WTC11 (cell line): ENCODE measurements at regions not wholly inside any gene's neighbourhood (a gene's known extent, or its start where the extent isn't known, plus 50 kb on each side); places are given as distances from the start of the nearest gene placed in this dataset.

Source experiments
- ATAC-seq: fragments of 200-7000 bp; cut with Tn5 transposase; 2 replicates; pipeline ENCODE4 v1.10.0; 2021; ENCODE audit warnings: mild to moderate bottlenecking, moderate library complexity
- CTCF ChIA-PET: fragments of 300-600 bp; sonication (Branson Sonifier 250); formaldehyde crosslinking; loops from one replicate; lab custom pipeline; 2021; ENCODE audit warnings: antibody characterized with exemption; lab: Charles Lee
- POLR2A ChIA-PET: fragments of 350-600 bp; sonication (Branson Sonifier 250); formaldehyde crosslinking; loops from one replicate; lab custom pipeline; 2021; ENCODE audit warnings: antibody characterized with exemption; lab: Charles Lee
- DNase-seq: peaks from one replicate; pipeline ENCODE4 v3.0.0; 2021; ENCODE audit warnings: low spot score
- H3K27ac Mint-ChIP-seq: 2 replicates; pipeline ENCODE4 v1.8.0; 2021; ENCODE audit warnings: mixed read lengths
- H3K27me3 Mint-ChIP-seq: 2 replicates; pipeline ENCODE4 v1.8.0; 2021; ENCODE audit warnings: low read depth, mild to moderate bottlenecking, moderate library complexity, mixed read lengths
- H3K36me3 Mint-ChIP-seq: 2 replicates; pipeline ENCODE4 v1.8.0; 2021; ENCODE audit warnings: mixed read lengths
- H3K4me1 Mint-ChIP-seq: 2 replicates; pipeline ENCODE4 v1.8.0; 2022; ENCODE audit warnings: mixed read lengths
- H3K4me3 Mint-ChIP-seq: 2 replicates; pipeline ENCODE4 v1.8.0; 2021; ENCODE audit warnings: mild to moderate bottlenecking, moderate library complexity, mixed read lengths
- H3K9me3 Mint-ChIP-seq: 2 replicates; pipeline ENCODE4 v1.8.0; 2021; ENCODE audit warnings: mixed read lengths
- ATF1 ChIP-seq: sonication (generic); formaldehyde crosslinking; IDR thresholded peaks from 2 replicates; pipeline ENCODE4 v1.8.1; 2023; ENCODE audit warnings: mild to moderate bottlenecking, moderate library complexity, missing genetic modification reagents
- ELF4 ChIP-seq: sonication (generic); formaldehyde crosslinking; IDR thresholded peaks from 2 replicates; pipeline ENCODE4 v1.8.1; 2022; ENCODE audit warnings: low read depth, mild to moderate bottlenecking, moderate library complexity, missing genetic modification reagents
- ERG ChIP-seq: fragments of 250-450 bp; sonication (Bioruptor Pico); IDR thresholded peaks from 2 replicates; pipeline ENCODE4 v1.8.0; 2021; ENCODE audit warnings: mild to moderate bottlenecking
- GABPB1 ChIP-seq: sonication (generic); formaldehyde crosslinking; IDR thresholded peaks from 2 replicates; pipeline ENCODE4 v1.8.1; 2023; ENCODE audit warnings: mild to moderate bottlenecking, missing genetic modification reagents
- GRHL2 ChIP-seq: fragments of 250-450 bp; sonication (Bioruptor Pico); IDR thresholded peaks from 2 replicates; pipeline ENCODE4 v1.8.0; 2022; ENCODE audit warnings: mild to moderate bottlenecking, moderate library complexity; ENCODE audit not compliant: insufficient replicate concordance, severe bottlenecking
- HMGXB4 ChIP-seq: sonication (generic); formaldehyde crosslinking; IDR thresholded peaks from 2 replicates; pipeline ENCODE4 v1.8.1; 2023; ENCODE audit warnings: mild to moderate bottlenecking, moderate library complexity, missing genetic modification reagents
- IRF2 ChIP-seq: sonication (generic); formaldehyde crosslinking; IDR thresholded peaks from 2 replicates; pipeline ENCODE4 v1.8.0; 2022; ENCODE audit warnings: low read depth, missing genetic modification reagents, borderline replicate concordance
- JUN ChIP-seq: sonication (generic); formaldehyde crosslinking; IDR thresholded peaks from 2 replicates; pipeline ENCODE4 v1.8.0; 2023; ENCODE audit warnings: mild to moderate bottlenecking, missing genetic modification reagents
- MXD4 ChIP-seq: fragments of 250-450 bp; sonication (Bioruptor Pico); IDR thresholded peaks from 2 replicates; pipeline ENCODE4 v1.8.0; 2021; ENCODE audit warnings: mild to moderate bottlenecking, moderate library complexity, borderline replicate concordance
- NR1H2 ChIP-seq: sonication (generic); formaldehyde crosslinking; IDR thresholded peaks from 2 replicates; pipeline ENCODE4 v1.9.0; 2021; ENCODE audit warnings: mild to moderate bottlenecking, moderate library complexity, missing genetic modification reagents
- RELA ChIP-seq: sonication (generic); formaldehyde crosslinking; IDR thresholded peaks from 2 replicates; pipeline ENCODE4 v1.8.1; 2022; ENCODE audit warnings: missing genetic modification reagents, mild to moderate bottlenecking, borderline replicate concordance
- SMAD3 ChIP-seq: sonication (generic); formaldehyde crosslinking; IDR thresholded peaks from 2 replicates; pipeline ENCODE4 v1.8.0; 2022; ENCODE audit warnings: missing genetic modification reagents, mild to moderate bottlenecking, borderline replicate concordance
- TCF7 ChIP-seq: sonication (generic); formaldehyde crosslinking; IDR thresholded peaks from 2 replicates; pipeline ENCODE4 v1.8.0; 2022; ENCODE audit warnings: mild to moderate bottlenecking, low read depth, missing genetic modification reagents, moderate library complexity
- TEAD1 ChIP-seq: sonication (generic); formaldehyde crosslinking; IDR thresholded peaks from 2 replicates; pipeline ENCODE4 v1.8.0; 2022; ENCODE audit warnings: mild to moderate bottlenecking, missing genetic modification reagents
- TP53 ChIP-seq: sonication (generic); formaldehyde crosslinking; IDR thresholded peaks from 2 replicates; pipeline ENCODE4 v1.8.1; 2023; ENCODE audit warnings: mild to moderate bottlenecking, missing genetic modification reagents
- ZNF121 ChIP-seq: sonication (generic); formaldehyde crosslinking; IDR thresholded peaks from 2 replicates; pipeline ENCODE4 v1.8.0; 2023; ENCODE audit warnings: missing genetic modification reagents
- ZNF219 ChIP-seq: sonication (generic); formaldehyde crosslinking; IDR thresholded peaks from 2 replicates; pipeline ENCODE4 v1.8.0; 2023; ENCODE audit warnings: missing genetic modification reagents, mild to moderate bottlenecking, borderline replicate concordance
- ZNF396 ChIP-seq: fragments of 250-450 bp; sonication (Bioruptor Pico); IDR thresholded peaks from 2 replicates; pipeline ENCODE4 v1.8.0; 2021; ENCODE audit warnings: mild to moderate bottlenecking, moderate library complexity, borderline replicate concordance
- ZNF416 ChIP-seq: fragments of 250-450 bp; sonication (Bioruptor Pico); IDR thresholded peaks from 2 replicates; pipeline ENCODE4 v1.9.0; 2021; ENCODE audit warnings: mild to moderate bottlenecking, inconsistent platforms
- ZSCAN18 ChIP-seq: fragments of 250-450 bp; sonication (Bioruptor Pico); IDR thresholded peaks from 2 replicates; pipeline ENCODE4 v2.1.2; 2022; ENCODE audit warnings: mild to moderate bottlenecking, moderate library complexity
- TF ChIP-seq, protein P1 (sequence below): fragments of 250-450 bp; sonication (Bioruptor Pico); IDR thresholded peaks from 2 replicates; pipeline ENCODE4 v1.9.0; 2021; ENCODE audit warnings: mild to moderate bottlenecking
- TF ChIP-seq, protein P2 (sequence below): fragments of 250-450 bp; sonication (Bioruptor Pico); conservative IDR thresholded peaks from 2 replicates; pipeline ENCODE4 v1.9.0; 2021; ENCODE audit warnings: mild to moderate bottlenecking
- TF ChIP-seq, protein P3 (sequence below): sonication (generic); formaldehyde crosslinking; IDR thresholded peaks from 2 replicates; pipeline ENCODE4 v1.8.0; 2023; ENCODE audit warnings: missing genetic modification reagents
- TF ChIP-seq, protein P4 (sequence below): fragments of 250-450 bp; sonication (Bioruptor Pico); IDR thresholded peaks from 2 replicates; pipeline ENCODE4 v1.9.0; 2021; ENCODE audit warnings: mild to moderate bottlenecking

DNA sequence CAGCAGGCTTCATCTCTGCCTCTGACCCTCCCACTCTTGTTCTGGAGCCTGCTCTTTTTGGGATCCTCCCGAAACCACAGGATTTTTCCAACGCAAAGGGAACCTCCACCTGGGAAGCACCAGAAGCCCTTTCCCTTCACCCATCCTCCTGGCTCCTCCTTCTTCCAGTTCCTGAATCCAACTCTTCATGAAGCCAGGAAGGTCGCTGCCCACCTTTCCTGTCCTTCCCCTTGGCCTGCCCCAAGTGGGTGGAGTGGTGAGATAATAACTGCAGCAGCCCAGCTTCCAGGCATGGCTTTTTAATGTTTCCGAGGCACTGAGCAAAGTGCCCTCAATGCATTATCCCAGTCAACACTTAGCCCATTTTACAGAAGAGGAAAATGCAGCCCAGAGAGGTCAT, 70.8 kb upstream of the EEPD1 start:
- no peak overlapping the region for H3K4me3 Mint-ChIP-seq
- ATAC-seq (no peak), DNase-seq (no peak)
- H3K4me1 Mint-ChIP-seq: peaks cover 14% of the 10 kb centered on the region
- POLR2A ChIA-PET: no interaction called here
- H3K27ac Mint-ChIP-seq: no peak overlapping the region
- CTCF ChIA-PET: interaction anchor here (0.8 to 2.7 kb wide), 5 partner anchors 10 to 237 kb away, joined by 3 to 10 read pairs (median 3); no protein-coding TSS in a partner anchor
- no peak for TF ChIP-seq NR1H2 (CRISPR knock-in tag)
- TF ChIP-seq, protein P1, sequence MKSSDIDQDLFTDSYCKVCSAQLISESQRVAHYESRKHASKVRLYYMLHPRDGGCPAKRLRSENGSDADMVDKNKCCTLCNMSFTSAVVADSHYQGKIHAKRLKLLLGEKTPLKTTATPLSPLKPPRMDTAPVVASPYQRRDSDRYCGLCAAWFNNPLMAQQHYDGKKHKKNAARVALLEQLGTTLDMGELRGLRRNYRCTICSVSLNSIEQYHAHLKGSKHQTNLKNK (CRISPR knock-in tag): no peak
- TF ChIP-seq GRHL2 (CRISPR knock-in tag): no peak
- TF ChIP-seq GABPB1 (CRISPR knock-in tag): no peak
- no peak for TF ChIP-seq TCF7 (CRISPR knock-in tag)
- TF ChIP-seq ZNF121 (CRISPR knock-in tag): no peak
- TF ChIP-seq, protein P2, sequence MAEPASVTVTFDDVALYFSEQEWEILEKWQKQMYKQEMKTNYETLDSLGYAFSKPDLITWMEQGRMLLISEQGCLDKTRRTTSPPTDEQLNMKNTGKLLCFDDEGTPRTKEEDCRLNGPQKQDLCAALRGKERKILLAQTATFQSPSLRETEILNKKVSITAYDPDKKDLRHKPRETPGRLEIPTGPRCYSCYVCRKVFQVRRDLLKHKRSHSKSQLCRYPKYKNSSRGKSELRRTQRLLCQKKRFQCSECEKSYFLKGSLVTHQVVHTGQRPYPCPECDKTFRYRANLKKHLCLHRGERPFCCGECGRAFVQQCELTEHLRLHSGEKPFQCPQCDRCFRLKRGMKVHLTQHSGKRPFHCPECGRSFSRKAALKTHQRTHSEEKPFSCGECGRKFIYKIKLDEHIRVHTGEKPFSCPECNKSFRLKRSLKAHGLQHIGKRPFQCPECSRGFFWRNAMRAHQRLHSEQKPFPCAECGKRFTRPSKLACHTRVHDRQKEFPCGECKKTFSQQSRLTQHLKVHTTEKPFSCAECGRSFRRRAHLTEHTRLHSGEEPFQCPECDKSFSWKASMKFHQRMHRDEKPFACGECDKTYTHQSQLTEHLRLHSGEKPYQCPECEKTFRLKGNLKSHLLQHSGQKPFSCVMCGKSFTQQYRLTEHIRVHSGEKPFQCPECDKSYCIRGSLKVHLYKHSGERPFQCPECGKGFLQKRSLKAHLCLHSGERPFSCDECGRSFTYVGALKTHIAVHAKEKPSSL: no peak
- TF ChIP-seq ZSCAN18 (CRISPR knock-in tag): no peak
- no peak for TF ChIP-seq ZNF219 (CRISPR knock-in tag)
- TF ChIP-seq, protein P3, sequence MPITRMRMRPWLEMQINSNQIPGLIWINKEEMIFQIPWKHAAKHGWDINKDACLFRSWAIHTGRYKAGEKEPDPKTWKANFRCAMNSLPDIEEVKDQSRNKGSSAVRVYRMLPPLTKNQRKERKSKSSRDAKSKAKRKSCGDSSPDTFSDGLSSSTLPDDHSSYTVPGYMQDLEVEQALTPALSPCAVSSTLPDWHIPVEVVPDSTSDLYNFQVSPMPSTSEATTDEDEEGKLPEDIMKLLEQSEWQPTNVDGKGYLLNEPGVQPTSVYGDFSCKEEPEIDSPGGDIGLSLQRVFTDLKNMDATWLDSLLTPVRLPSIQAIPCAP: no peak
- TF ChIP-seq JUN (CRISPR knock-in tag): no peak
- no peak for TF ChIP-seq ERG (CRISPR knock-in tag)
- no peak for TF ChIP-seq IRF2 (CRISPR knock-in tag)
- TF ChIP-seq HMGXB4: no peak
- peaks cover 12% of the 10 kb centered on the region for H3K27me3 Mint-ChIP-seq
- H3K36me3 Mint-ChIP-seq: no peaks in the 10 kb centered on the region
- H3K9me3 Mint-ChIP-seq: no peaks in the 10 kb centered on the region

- ATAC-seq: peak; percentile 65
- Mint-ChIP-seq H3K27me3 (peaks cover 12% of the 10 kb centered on the region), H3K4me1 (peaks cover 14% of the 10 kb centered on the region), H3K9me3 (peaks cover 4% of the 10 kb centered on the region), H3K36me3 (peaks cover 3% of the 10 kb centered on the region; the same call in 1 of the 2 replicates), H3K27ac (no peak overlapping the region), H3K4me3 (no peak overlapping the region)
- CTCF ChIA-PET: interaction anchor here (0.6 to 2.7 kb wide), 13 partner anchors 9 to 236 kb away, joined by 3 to 10 read pairs (median 3); no protein-coding TSS in a partner anchor
- peak; percentile 48 for DNase-seq
- POLR2A ChIA-PET: interaction anchor here (0.7 kb wide), 1 partner anchor 19 kb away, joined by 4 read pairs; no protein-coding TSS in a partner anchor
- no peak for TF ChIP-seq RELA
- TF ChIP-seq MXD4 (CRISPR knock-in tag): no peak
- TF ChIP-seq ZSCAN18 (CRISPR knock-in tag): no peak
- TF ChIP-seq TEAD1 (CRISPR knock-in tag): no peak
- no peak for TF ChIP-seq ELF4 (CRISPR knock-in tag)
- no peak for TF ChIP-seq TP53 (CRISPR knock-in tag)
- no peak for TF ChIP-seq ZNF416
- TF ChIP-seq SMAD3 (CRISPR knock-in tag): no peak
- TF ChIP-seq, protein P4, sequence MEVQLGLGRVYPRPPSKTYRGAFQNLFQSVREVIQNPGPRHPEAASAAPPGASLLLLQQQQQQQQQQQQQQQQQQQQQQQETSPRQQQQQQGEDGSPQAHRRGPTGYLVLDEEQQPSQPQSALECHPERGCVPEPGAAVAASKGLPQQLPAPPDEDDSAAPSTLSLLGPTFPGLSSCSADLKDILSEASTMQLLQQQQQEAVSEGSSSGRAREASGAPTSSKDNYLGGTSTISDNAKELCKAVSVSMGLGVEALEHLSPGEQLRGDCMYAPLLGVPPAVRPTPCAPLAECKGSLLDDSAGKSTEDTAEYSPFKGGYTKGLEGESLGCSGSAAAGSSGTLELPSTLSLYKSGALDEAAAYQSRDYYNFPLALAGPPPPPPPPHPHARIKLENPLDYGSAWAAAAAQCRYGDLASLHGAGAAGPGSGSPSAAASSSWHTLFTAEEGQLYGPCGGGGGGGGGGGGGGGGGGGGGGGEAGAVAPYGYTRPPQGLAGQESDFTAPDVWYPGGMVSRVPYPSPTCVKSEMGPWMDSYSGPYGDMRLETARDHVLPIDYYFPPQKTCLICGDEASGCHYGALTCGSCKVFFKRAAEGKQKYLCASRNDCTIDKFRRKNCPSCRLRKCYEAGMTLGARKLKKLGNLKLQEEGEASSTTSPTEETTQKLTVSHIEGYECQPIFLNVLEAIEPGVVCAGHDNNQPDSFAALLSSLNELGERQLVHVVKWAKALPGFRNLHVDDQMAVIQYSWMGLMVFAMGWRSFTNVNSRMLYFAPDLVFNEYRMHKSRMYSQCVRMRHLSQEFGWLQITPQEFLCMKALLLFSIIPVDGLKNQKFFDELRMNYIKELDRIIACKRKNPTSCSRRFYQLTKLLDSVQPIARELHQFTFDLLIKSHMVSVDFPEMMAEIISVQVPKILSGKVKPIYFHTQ (CRISPR knock-in tag): no peak
- TF ChIP-seq ZNF396 (CRISPR knock-in tag): no peak
- TF ChIP-seq ATF1 (CRISPR knock-in tag): no peak
Measured at GRCh38 chr7:36082910-36083309, 70.1 kb upstream of the EEPD1 start.
